Activated CD8-positive, alpha-beta memory T cell treated with anti-CD3 and anti-CD28 coated beads, Interleukin-2, amount 10 ng/mL, durations not matched to agents 7 days and 5 days (primary cell): ENCODE measurements at regions not wholly inside any gene's neighbourhood (a gene's known extent, or its start where the extent isn't known, plus 50 kb on each side); places are given as distances from the start of the nearest gene placed in this dataset.
"Not testable (repeated sequence)": the region's sequence is repeated elsewhere in the genome, so short reads cannot be mapped to it uniquely, and the experiment has no call there.

Source experiments
- ATAC-seq: fragments of 150-1000 bp; cut with Tn5 transposase; one replicate; pipeline ENCODE4 v1.10.0; 2021; ENCODE audit warnings: moderate library complexity
- CTCF ChIA-PET: fragments of 350-600 bp; sonication (Branson Sonifier 250); formaldehyde crosslinking; loops from one replicate; lab custom pipeline; 2021; ENCODE audit warnings: antibody characterized with exemption; lab: Charles Lee
- DNase-seq: peaks from one replicate; pipeline ENCODE4 v3.0.0-alpha.2; 2020
- H3K27ac Mint-ChIP-seq: one replicate; pipeline ENCODE4 v1.8.0; 2021; ENCODE audit warnings: mild to moderate bottlenecking, mixed read lengths
- H3K27me3 Mint-ChIP-seq: one replicate; pipeline ENCODE4 v1.8.0; 2021; ENCODE audit warnings: mixed read lengths
- H3K36me3 Mint-ChIP-seq: one replicate; pipeline ENCODE4 v1.8.0; 2021; ENCODE audit warnings: mild to moderate bottlenecking, mixed read lengths
- H3K4me1 Mint-ChIP-seq: one replicate; pipeline ENCODE4 v1.8.0; 2021; ENCODE audit warnings: mixed read lengths
- H3K4me3 Mint-ChIP-seq: one replicate; pipeline ENCODE4 v1.8.0; 2021; ENCODE audit warnings: mild to moderate bottlenecking, moderate library complexity, mixed read lengths
- H3K9me3 Mint-ChIP-seq: one replicate; pipeline ENCODE4 v1.8.0; 2022; ENCODE audit warnings: low read depth, mixed read lengths

- DNase-seq, H3K36me3 Mint-ChIP-seq, CTCF ChIA-PET, H3K27ac Mint-ChIP-seq, H3K4me1 Mint-ChIP-seq, H3K4me3 Mint-ChIP-seq, H3K9me3 Mint-ChIP-seq, ATAC-seq: not testable (repeated sequence)
- peaks cover 22% of the 10 kb centered on the region for H3K27me3 Mint-ChIP-seq
These were observed 71.7 kb upstream of the TSC22D2 start for GRCh38 chr3:150336363-150336762.

GRCh38 chr3:150335631-150336030, 72.5 kb upstream of the TSC22D2 start:
- ATAC-seq (no peak), DNase-seq (no peak)
- Mint-ChIP-seq H3K9me3 (no peaks in the 10 kb centered on the region), H3K4me3 (no peak overlapping the region), H3K4me1 (no peaks in the 10 kb centered on the region), H3K27me3 (peaks cover 22% of the 10 kb centered on the region), H3K36me3 (peaks cover 1% of the 10 kb centered on the region), H3K27ac (no peak overlapping the region)
- CTCF ChIA-PET = no interaction called here

GRCh38 chr3:150334974-150335373, 73.1 kb upstream of the TSC22D2 start:
- no peaks in the 10 kb centered on the region for H3K9me3 Mint-ChIP-seq
- no peak for ATAC-seq
- no peak overlapping the region for H3K4me3 Mint-ChIP-seq
- no peak overlapping the region for H3K27ac Mint-ChIP-seq
- H3K4me1 Mint-ChIP-seq = no peaks in the 10 kb centered on the region
- DNase-seq = no peak
- H3K36me3 Mint-ChIP-seq = peaks cover 1% of the 10 kb centered on the region
- CTCF ChIA-PET = no interaction called here
- peaks cover 22% of the 10 kb centered on the region for H3K27me3 Mint-ChIP-seq

GRCh38 chr3:150333477-150333876, 74.6 kb upstream of the TSC22D2 start:
- H3K9me3 Mint-ChIP-seq = no peaks in the 10 kb centered on the region
- no peak overlapping the region for H3K4me3 Mint-ChIP-seq
- H3K27me3 Mint-ChIP-seq = peaks cover 12% of the 10 kb centered on the region
- ATAC-seq (no peak), DNase-seq (no peak)
- peaks cover 1% of the 10 kb centered on the region for H3K36me3 Mint-ChIP-seq
- CTCF ChIA-PET = interaction anchor here (1.0 kb wide), 1 partner anchor 17 kb away, joined by 3 read pairs; no protein-coding TSS in a partner anchor
- no peak overlapping the region for H3K27ac Mint-ChIP-seq
- no peaks in the 10 kb centered on the region for H3K4me1 Mint-ChIP-seq

GRCh38 chr3:150331978-150332568, 76.0 kb upstream of the TSC22D2 start:
- H3K27me3 Mint-ChIP-seq = peaks cover 8% of the 10 kb centered on the region
- CTCF ChIA-PET = no interaction called here
- ATAC-seq (no peak), DNase-seq (no peak)
- no peak overlapping the region for H3K4me3 Mint-ChIP-seq
- peaks cover 1% of the 10 kb centered on the region for H3K36me3 Mint-ChIP-seq
- no peak overlapping the region for H3K27ac Mint-ChIP-seq
- no peaks in the 10 kb centered on the region for H3K4me1 Mint-ChIP-seq
- H3K9me3 Mint-ChIP-seq = no peaks in the 10 kb centered on the region

- CTCF ChIA-PET = no interaction called here
- Mint-ChIP-seq H3K36me3 (no peaks in the 10 kb centered on the region), H3K27ac (no peak overlapping the region), H3K4me1 (no peaks in the 10 kb centered on the region), H3K9me3 (no peaks in the 10 kb centered on the region), H3K27me3 (peaks cover 4% of the 10 kb centered on the region), H3K4me3 (no peak overlapping the region)
- no peak for DNase-seq
- no peak for ATAC-seq
These were observed 77.2 kb upstream of the TSC22D2 start for GRCh38 chr3:150330872-150331271.

- Mint-ChIP-seq H3K36me3 (no peaks in the 10 kb centered on the region), H3K27me3 (peaks cover 4% of the 10 kb centered on the region)
- CTCF ChIA-PET = no interaction called here
These were observed 77.9 kb upstream of the TSC22D2 start for GRCh38 chr3:150330174-150330573.

GRCh38 chr3:150329408-150329807, 78.7 kb upstream of the TSC22D2 start:
- H3K4me1 Mint-ChIP-seq = no peaks in the 10 kb centered on the region
- H3K27ac Mint-ChIP-seq = no peak overlapping the region
- H3K27me3 Mint-ChIP-seq = peaks cover 4% of the 10 kb centered on the region
- ATAC-seq = no peak
- CTCF ChIA-PET = no interaction called here
- H3K4me3 Mint-ChIP-seq = no peak overlapping the region
- no peak for DNase-seq
- no peaks in the 10 kb centered on the region for H3K36me3 Mint-ChIP-seq
- no peaks in the 10 kb centered on the region for H3K9me3 Mint-ChIP-seq

More at GRCh38 chr3:150330174-150330573, 77.9 kb upstream of the TSC22D2 start:
- H3K4me1 Mint-ChIP-seq = no peaks in the 10 kb centered on the region
- no peak for ATAC-seq
- no peak overlapping the region for H3K27ac Mint-ChIP-seq
- DNase-seq = no peak
- no peak overlapping the region for H3K4me3 Mint-ChIP-seq
- no peaks in the 10 kb centered on the region for H3K9me3 Mint-ChIP-seq

- CTCF ChIA-PET = interaction anchor here (1.2 kb wide), 1 partner anchor 12 kb away, joined by 3 read pairs; no protein-coding TSS in a partner anchor
- no peaks in the 10 kb centered on the region for H3K4me1 Mint-ChIP-seq
- H3K36me3 Mint-ChIP-seq = no peaks in the 10 kb centered on the region
- peaks cover 4% of the 10 kb centered on the region for H3K27me3 Mint-ChIP-seq
- no peak overlapping the region for H3K4me3 Mint-ChIP-seq
- ATAC-seq (no peak), DNase-seq (no peak)
- no peaks in the 10 kb centered on the region for H3K9me3 Mint-ChIP-seq
- H3K27ac Mint-ChIP-seq = no peak overlapping the region
These were observed 79.5 kb upstream of the TSC22D2 start for GRCh38 chr3:150328654-150329040.

GRCh38 chr3:150327678-150328653, 80.1 kb upstream of the TSC22D2 start:
- CTCF ChIA-PET = interaction anchor here (1.2 kb wide), 1 partner anchor 11 kb away, joined by 3 read pairs; no protein-coding TSS in a partner anchor
- no peak for ATAC-seq
- no peak overlapping the region for H3K4me3 Mint-ChIP-seq
- no peak overlapping the region for H3K27ac Mint-ChIP-seq
- no peak for DNase-seq
- H3K27me3 Mint-ChIP-seq = peaks cover 4% of the 10 kb centered on the region
- H3K4me1 Mint-ChIP-seq = no peaks in the 10 kb centered on the region
- no peaks in the 10 kb centered on the region for H3K9me3 Mint-ChIP-seq
- H3K36me3 Mint-ChIP-seq = no peaks in the 10 kb centered on the region

GRCh38 chr3:150324788-150325187, 83.3 kb upstream of the TSC22D2 start:
- Mint-ChIP-seq H3K27ac (no peak overlapping the region), H3K27me3 (peaks cover 6% of the 10 kb centered on the region), H3K36me3 (no peaks in the 10 kb centered on the region), H3K9me3 (no peaks in the 10 kb centered on the region), H3K4me1 (no peaks in the 10 kb centered on the region), H3K4me3 (no peak overlapping the region)
- DNase-seq (no peak), ATAC-seq (no peak)
- CTCF ChIA-PET = no interaction called here

GRCh38 chr3:150324245-150324644, 83.9 kb upstream of the TSC22D2 start:
- peaks cover 6% of the 10 kb centered on the region for H3K27me3 Mint-ChIP-seq
- no peak overlapping the region for H3K27ac Mint-ChIP-seq
- H3K36me3 Mint-ChIP-seq = no peaks in the 10 kb centered on the region
- CTCF ChIA-PET = no interaction called here
- DNase-seq = no peak
- no peak for ATAC-seq
- no peak overlapping the region for H3K4me3 Mint-ChIP-seq
- no peaks in the 10 kb centered on the region for H3K9me3 Mint-ChIP-seq
- H3K4me1 Mint-ChIP-seq = no peaks in the 10 kb centered on the region

- Mint-ChIP-seq H3K27ac (no peak overlapping the region), H3K4me1 (no peaks in the 10 kb centered on the region), H3K36me3 (no peaks in the 10 kb centered on the region), H3K27me3 (peaks cover 6% of the 10 kb centered on the region), H3K4me3 (no peak overlapping the region), H3K9me3 (no peaks in the 10 kb centered on the region)
- CTCF ChIA-PET = no interaction called here
- no peak for DNase-seq
- no peak for ATAC-seq
These were observed 84.3 kb upstream of the TSC22D2 start for GRCh38 chr3:150323770-150324169.

GRCh38 chr3:150323091-150323490, 85.0 kb upstream of the TSC22D2 start:
- not testable (repeated sequence) for H3K9me3 Mint-ChIP-seq, H3K4me3 Mint-ChIP-seq

More at GRCh38 chr3:150323091-150323490, 85.0 kb upstream of the TSC22D2 start:
- H3K36me3 Mint-ChIP-seq, DNase-seq, H3K27me3 Mint-ChIP-seq, H3K27ac Mint-ChIP-seq, H3K4me1 Mint-ChIP-seq, CTCF ChIA-PET, ATAC-seq: not testable (repeated sequence)
